HG03439 (cell line): ENCODE measurements at regions not wholly inside any gene's neighbourhood (a gene's known extent, or its start where the extent isn't known, plus 50 kb on each side); places are given as distances from the start of the nearest gene placed in this dataset.
"Not testable (repeated sequence)": the region's sequence is repeated elsewhere in the genome, so short reads cannot be mapped to it uniquely, and the experiment has no call there.

Experiments used
- ATAC-seq: cut with Tn5 transposase; IDR thresholded peaks from one replicate; pipeline ENCODE4 v1.9.1; 2021; ENCODE audit warnings: mild to moderate bottlenecking, moderate library complexity; ENCODE audit not compliant: unreplicated experiment

DNA sequence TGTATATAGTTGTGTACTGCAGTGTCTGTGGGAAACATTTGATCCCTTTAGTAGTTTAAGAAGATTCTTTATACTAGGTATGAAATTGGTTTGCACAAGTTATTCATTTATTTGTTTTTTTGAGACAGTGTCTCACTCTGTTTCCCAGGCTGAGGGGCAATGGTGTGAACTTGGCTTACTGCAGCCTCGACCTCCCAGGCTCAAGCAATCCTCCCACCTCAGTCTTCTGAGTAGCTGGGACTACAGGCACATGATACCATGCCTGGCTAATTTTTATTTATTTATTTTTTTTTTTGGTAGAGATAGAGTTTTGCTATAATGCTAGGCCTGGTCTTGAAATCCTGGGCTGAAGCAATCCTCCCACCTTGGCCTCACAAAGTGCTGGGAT is 209.4 kb downstream of the RASSF9 start:
- ATAC-seq, result no peak

DNA sequence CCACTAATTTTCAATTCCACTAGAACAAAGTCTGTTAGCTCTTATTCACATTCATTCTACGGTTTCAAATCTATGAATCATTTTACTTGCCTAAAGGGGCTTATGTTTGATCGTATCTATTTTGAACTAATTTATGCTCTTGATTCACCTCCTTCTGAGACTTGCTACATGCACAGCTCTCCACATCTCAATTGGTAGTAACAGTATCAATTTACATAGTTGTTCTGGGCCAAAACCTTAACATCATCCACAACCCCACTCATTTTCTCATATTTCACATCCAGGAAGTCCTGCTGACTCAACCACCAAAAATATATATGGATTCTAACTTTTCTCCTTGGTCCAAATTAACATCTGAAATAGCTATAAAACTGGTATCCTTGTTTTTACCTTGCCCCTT is 208.6 kb downstream of the RASSF9 start:
- no peak for ATAC-seq

DNA sequence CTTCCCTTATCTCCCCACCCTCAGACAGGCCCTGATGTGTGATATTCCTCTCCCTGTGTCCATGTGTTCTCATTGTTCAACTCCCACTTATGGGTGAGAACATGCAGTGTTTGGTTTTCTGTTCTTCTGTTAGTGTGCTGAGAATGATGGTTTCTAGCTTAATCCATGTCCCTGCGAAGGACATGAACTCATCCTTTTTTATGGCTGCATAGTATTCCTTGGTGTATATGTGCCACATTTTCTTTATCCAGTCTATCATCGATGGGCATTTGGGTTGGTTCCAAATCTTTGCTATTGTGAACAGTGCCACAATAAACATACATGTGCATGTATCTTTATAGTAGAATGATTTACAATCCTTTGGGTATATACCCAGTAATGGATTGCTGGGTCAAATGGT is 207.6 kb downstream of the RASSF9 start:
- not testable (repeated sequence) for ATAC-seq

DNA sequence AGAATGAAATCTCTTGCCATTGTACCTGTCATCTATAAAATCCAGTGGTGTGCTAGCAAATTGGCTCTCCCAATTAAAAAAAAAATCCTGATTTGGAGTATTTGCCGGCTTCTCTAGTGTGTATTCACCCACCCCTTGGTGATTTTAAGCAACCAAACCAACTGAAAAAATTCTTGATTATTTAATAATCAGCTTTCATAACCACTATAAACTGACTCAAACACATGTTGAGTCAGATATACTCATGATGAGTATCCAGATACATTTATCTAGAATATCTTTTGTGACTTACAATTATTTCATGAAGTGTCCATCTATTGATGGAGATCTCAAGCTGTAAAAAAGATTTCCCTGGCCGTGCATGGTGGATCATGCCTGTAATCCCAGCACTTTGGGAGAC is 205.4 kb downstream of the RASSF9 start:
- no peak for ATAC-seq

DNA sequence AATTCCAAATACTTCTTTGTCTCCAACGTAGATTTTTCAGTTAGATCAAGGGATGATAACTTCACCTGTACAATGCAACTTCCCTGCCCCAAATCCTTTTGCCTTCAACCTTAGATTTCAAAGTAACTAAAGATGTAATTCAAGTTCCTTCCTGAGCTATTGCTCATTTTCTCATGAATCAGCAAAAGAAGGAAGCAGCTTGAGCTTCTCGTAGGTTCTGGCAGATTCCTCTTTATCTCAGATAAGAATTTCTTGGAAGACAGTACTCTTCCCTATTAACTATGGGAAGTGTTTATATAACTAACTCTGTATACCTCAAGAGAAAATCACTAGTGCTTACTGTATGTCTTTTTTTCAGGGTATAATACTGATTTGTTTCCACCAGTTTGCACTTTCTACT is 203.8 kb downstream of the RASSF9 start:
- ATAC-seq, result no peak

DNA sequence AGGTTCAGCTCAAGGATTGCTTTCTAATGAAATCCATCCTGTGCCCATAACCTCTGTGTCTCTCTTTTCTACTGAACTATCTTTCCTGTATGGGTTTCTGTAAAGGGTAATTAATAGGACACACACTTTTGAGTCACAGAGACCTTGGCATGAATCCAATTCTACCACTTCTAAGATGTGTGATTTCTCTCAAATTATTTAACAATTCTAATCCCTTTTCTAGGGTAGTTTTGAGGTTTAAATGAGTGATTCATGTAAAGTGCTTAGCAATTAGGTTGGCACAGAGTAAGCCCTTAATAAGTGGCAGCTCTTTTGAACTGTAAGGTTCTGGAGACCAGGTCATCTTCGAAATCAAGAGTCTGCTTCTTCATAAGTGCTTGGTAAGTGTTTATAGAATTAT is 202.7 kb downstream of the RASSF9 start:
- ATAC-seq, result no peak

DNA sequence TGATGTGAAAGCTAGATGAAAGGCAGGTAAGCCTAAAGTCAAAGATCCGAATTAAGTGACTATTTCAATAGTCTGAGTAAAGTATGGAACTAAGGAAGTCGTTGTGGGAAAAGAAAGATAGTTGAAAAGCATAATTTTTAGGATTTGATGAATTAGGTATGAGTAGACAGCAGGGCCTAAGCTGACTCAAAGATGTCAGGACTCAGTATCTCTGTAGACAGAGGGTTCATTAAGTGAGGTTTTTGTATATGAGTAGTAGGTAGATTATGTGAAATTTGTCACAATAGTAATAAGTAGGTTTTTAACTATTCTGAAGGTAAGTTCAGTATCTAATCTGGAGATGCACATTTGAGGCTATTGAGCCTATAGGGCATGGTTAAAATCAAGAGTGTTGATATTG is 196.4 kb downstream of the RASSF9 start:
- no peak for ATAC-seq

DNA sequence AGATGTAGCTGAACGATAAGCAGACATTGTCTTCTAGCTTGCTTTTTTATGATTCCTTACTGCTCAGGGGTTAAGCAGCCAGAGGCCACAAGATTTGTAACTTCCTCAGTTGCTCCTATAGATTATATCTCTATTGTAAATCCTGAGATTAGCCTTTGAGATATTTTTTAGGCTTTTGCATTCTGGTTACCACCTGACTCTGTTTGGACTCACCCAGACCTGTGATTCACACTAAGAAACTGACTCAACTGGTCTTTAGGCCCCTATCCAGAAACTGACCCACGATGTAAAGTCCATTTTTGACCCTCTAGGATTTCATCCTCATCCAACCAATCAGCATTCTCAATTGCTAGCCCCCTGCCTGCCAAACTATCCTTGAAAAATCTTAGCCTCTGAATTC is 194.4 kb downstream of the RASSF9 start:
- no peak for ATAC-seq

DNA sequence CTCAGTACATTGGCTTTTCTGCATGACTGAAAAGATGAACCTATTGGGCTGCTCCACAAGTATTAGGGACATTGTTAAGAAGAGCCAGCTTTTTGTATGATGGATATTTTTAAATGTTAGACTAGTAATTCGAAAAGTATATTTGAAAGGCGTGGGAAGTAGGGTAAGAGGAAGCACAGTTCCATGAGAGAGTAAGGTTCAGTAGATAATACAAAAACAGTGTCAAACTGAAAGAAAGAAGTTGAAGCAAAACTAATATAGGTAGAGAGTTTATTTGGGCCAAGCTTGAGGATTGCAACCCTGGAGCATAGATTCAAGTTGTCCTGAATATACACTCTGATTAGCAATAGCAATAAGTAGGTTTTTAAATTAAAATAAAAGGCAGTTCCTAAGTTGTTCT is 193.9 kb downstream of the RASSF9 start:
- no peak for ATAC-seq

DNA sequence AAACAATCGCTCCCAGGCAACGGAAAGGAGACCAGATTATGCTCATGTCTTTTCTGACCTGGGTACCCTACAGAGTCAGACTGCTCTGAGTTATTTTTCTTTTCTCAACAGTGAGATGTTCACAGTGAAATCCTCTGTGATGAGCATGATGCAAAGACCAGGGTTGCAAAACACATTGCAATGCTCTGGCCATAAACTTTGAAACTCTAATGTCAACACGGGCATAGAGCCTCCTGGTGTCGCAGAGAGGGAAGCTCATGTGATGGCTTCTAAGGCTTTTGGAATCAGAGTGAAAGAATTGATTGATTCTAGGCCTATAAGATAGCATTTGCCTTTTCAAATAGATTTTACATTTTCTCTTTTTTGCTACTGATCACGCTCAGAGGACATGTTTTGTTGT is 193.4 kb downstream of the RASSF9 start:
- no peak for ATAC-seq

DNA sequence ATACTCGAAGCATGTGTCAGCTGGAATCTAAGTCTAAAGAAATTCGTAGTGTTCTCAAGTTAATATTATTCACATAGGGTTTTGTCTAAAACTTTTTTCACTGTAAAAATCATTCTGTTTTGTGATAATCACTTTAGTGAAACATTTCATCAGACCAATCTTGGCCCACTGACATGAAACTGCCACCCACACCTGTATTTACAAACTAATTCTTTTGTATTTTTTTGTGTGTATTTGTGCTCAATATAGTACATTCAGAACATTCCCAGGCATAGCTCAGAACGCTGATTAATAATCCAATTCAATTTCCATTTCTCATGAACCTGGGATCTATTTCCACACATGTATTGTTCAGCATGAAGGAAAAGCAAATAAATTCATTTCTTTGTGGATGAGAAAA is 191.7 kb downstream of the RASSF9 start:
- no peak for ATAC-seq

DNA sequence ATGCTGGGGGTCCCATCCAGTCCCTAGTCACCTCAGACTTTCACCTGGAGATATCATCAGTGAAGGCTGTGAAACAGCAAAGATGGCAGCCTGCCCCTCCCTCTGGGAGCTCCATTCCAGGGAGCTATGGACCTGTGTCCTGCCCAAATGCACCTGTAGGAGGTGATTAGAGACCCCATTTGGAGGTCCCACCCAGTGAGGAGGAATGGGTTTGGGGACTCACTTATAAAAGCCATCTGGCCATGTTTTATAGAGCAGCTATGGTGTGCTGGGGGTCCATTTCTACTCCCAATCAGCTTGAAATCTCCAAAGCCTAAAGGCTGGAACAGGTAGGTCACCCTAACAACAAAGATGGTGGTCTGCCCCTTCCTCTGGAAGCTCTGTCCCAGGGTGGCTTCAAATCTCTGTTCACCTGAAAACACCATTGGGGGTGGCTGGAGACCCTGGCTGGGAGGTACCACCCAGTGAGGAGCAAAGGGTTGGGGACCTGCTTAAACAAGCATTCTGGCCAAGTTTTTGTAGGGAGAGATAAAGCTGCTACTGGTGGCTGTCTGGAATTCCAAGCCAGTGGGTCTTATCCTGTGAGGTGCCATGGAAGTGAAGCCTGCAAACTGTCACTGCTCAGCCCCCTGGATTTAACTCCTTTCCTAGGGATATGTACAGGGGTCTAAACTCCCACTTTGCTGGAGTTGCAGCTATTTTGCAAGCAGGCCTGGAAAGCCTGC is 182.3 kb downstream of the RASSF9 start:
- no peak for ATAC-seq

DNA sequence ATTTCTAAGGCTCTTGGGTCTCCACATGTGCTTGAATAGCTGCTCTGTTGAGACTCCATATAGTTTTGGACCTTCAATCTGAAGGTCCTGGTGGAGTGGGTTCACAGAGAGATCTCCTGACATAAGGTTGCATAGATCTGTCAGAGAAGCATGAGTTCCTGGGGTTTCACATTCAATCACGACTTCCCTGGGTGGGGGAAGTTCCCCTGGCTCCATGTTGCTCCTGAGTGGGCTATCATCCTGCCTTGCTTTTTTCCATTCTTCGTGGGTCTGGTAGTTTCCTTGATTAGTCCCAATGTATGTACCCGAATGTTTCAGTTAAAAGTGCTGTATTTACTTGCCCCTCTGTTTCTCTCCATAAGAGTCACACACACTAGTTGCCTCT is 181.8 kb downstream of the RASSF9 start:
- no peak for ATAC-seq

DNA sequence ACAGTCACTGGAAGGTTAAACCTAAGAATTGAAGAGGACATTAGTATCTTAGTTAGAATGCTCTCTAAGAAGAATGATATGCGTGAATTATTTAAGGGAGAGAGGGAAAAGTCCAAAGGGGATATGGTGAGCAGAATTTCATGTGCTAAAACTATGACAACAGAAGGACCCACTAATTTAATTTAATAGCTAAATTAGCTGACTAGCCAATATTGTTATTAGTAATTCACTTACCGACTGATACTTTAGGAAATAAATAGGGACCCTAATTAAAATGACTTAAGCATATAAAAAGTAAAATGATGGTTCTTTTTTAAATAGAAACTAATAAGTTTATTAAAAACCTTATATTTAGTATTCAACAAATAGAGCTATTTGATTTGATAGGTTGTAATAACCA is 179.6 kb downstream of the RASSF9 start:
- no peak for ATAC-seq

DNA sequence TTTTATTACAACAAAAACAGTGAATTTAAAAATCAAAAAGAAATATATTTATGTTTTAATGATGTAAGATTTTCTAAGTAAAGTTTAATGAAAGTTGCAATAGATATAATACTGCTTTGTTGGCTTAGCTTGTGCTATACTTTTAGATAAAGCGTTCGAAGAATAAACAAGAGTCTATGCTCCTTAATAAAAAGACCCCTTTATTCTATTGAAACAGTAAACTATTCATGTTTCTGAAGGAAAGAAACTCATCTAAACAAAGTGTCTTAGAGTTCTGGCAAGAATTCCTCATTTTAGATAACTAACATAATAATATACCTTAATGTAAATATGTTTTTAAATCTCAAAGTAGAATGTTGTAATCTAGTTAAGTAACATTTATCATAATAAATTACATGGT is 179.0 kb downstream of the RASSF9 start:
- no peak for ATAC-seq

DNA sequence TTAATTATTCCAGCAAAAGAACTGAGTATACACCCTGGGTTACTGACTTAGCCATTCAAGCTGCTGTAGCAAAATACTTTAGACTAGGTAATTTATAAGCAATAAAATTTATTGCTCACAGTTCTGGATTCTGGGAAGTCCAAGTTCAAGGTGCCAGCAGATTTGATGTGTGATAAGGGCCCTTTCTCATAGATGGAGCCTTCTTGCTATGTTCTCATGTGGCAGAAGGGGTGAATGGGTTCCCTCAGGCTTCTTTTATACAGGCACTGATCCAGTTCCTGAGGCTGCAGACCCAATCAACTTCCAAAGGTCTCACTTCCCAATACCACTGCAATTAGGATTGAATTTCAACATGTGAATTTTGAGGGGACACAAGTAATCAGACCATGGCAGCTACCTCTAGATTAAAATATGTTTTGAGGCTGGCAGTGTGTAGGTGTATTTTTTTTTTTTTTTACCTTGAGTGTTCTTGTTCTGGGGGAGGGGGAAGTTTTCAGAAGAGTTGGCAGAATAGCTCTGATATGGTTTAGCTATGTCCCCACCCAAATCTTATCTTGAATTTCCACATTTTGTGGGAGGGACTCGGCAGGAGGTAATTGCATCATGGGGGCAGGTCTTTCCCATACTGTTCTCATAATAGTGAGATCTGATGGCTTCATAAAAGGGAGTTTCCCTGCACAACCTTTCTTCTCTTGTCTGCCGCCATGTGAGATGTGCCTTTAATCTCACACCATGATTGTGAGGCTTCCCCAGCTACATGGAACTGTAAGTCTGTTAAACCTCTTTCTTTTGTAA is 178.2 kb downstream of the RASSF9 start:
- ATAC-seq, result no peak

DNA sequence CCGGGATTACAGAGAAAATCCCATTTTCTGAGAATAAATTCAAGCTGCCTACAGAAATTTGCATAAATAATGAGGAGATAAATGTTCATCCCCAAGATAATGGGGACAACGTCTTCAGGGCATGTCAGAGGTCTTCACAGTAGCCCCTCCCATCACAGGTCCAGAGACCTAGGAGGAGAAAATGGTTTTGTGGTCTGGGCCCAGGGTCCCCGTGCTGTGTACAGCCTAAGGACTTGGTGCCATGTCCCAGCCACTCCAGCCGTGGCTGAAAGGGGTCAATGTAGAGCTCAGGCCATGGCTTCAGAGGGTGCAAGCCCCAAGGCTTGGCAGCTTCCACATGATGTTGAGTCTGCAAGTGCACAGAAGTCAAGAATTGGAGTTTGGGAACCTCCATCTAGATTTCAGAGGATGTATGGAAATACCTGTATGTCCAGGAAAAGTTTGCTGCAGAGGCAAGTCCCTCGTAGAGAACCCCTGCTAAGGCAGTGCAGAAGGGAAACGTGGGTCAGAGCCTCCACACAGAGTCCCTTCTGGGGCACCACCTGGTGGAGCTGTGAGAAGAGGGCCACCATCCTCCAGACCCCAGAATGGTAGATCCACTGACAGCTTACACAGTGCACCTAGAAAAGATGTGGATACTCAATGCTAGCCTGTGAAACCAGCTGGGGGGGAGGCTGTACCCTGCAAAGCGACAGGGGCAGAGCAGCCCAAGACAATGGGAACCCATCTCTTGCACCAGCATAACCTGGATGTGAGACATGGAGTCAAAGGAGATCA is 176.3 kb downstream of the RASSF9 start:
- ATAC-seq, result no peak

DNA sequence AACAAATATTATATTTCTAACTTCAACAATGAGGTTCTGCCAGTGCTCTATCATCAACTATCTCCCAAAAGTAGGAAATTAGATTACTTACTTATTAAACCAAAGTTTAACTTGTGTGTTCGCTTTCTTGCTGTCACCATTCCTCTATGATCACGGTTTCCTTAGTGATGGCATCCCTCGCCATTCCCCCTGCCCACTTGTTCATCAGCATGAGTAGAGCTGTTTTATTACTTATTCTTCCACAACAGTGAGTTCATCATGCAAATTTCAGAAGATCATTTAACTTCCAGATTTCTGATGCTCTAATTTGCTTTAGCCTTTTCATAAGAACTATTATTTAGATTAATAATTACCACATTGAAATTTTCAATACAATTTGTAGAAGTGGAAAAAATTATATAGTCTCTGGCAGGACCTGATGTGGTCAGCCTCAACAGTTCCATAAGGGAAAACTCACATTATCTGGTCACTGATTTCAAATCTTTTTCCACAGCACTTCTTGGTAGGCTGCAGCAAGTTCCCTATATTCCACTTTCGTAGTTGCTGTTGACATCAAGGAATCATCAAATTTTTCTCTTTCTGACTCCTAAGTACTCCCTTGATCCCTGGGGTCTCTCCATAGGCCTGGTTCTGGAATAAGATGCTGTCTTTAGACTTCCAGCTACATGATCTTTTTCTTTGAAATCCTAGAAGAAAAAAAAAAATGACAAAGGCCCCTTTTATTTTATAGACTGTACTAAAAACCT is 174.6 kb downstream of the RASSF9 start:
- ATAC-seq, result no peak

DNA sequence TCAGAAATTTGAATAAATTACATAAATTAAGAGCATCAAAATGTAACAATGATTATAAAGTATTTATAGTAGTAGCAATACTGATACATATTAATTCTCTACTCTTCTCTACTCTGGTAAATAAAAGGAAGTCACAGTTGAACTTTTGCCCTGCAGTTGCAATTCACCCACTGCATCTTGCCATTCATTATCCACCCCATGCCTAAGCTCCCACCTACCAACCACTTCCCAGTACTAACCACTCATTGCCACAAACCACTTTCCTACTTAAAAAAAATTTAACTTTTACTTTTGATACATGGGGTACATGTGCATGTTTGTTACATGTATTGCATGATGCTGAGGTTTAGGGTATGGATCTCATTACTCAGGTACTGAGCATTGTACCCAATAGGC is 174.0 kb downstream of the RASSF9 start:
- ATAC-seq, result no peak

DNA sequence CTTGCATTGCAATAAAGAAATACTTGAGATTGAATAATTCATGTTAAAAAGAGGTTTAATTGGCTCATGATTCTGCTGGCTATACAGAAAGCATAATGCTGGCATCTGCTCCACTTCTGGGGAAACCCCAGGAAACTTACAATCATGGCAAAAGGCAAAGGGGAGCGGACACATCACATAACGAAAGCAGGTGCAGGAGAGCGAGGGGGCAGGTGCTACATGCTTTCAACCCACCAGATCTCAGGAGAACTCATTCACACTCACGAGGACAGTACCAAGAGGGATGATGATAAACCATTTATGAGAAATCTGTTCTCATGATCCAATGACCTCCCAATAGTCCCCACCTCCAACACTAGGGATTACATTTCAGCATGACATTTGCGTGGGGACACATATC is 172.6 kb downstream of the RASSF9 start:
- ATAC-seq, result no peak

DNA sequence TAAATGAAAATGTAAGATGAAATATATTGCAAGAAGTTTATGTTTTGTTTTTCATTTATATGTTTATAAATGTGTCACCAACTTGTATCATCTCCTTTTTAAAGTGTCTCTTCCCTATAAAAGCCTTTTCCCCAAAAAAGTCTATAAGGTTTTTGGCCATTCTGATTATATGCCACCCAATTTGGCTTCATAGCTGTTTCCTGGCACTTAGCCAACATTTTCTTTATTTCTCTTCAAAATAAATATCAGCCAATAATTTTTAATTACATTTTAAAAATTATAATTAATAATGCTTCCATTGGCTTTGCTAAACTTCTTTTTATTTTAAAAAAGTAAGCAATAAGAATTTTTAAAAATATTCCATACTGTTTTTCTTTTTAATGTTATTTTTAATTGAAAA is 171.8 kb downstream of the RASSF9 start:
- ATAC-seq, result no peak
